H54 (cell line): ENCODE measurements at regions not wholly inside any gene's neighbourhood (a gene's known extent, or its start where the extent isn't known, plus 50 kb on each side); places are given as distances from the start of the nearest gene placed in this dataset.
"Not testable (repeated sequence)": the region's sequence is repeated elsewhere in the genome, so short reads cannot be mapped to it uniquely, and the experiment has no call there.

Source experiments
- DNase-seq: peaks from one replicate; pipeline ENCODE4 v3.0.0; 2011; ENCODE audit warnings: low spot score, mixed read lengths; ENCODE audit not compliant: insufficient read length
- FAIRE-seq: peaks from 3 replicates; lab custom pipeline; 2011; peaks lifted over from hg19 to GRCh38; lab: Jason Lieb, UNC
- POLR2A ChIP-seq: IDR thresholded peaks from 2 replicates; pipeline ENCODE4 v1.6.1; 2011; ENCODE audit warnings: low read depth, mild to moderate bottlenecking, low read length

GRCh38 chr10:2891073-2891769 lies 176.1 kb upstream of the PFKP start:
- no peak for TF ChIP-seq POLR2A
- FAIRE-seq, result no peak
- DNase-seq, result no peak

GRCh38 chr10:2890093-2890492 lies 177.3 kb upstream of the PFKP start:
- TF ChIP-seq POLR2A, result no peak
- DNase-seq (no peak), FAIRE-seq (no peak)

GRCh38 chr10:2888403-2889004 lies 178.8 kb upstream of the PFKP start:
- DNase-seq (no peak), FAIRE-seq (no peak)
- TF ChIP-seq POLR2A, result no peak

GRCh38 chr10:2887391-2888070 lies 179.8 kb upstream of the PFKP start:
- no peak for TF ChIP-seq POLR2A
- FAIRE-seq (no peak), DNase-seq (no peak)

- FAIRE-seq (no peak), DNase-seq (no peak)
- no peak for TF ChIP-seq POLR2A
Observed at GRCh38 chr10:2886662-2887061, 180.7 kb upstream of the PFKP start.

GRCh38 chr10:2885288-2886278 lies 181.8 kb upstream of the PFKP start:
- no peak for TF ChIP-seq POLR2A
- FAIRE-seq (no peak), DNase-seq (no peak)

- not testable (repeated sequence) for FAIRE-seq, DNase-seq
Observed at GRCh38 chr10:2883983-2884540, 183.3 kb upstream of the PFKP start.

- FAIRE-seq, result no peak
Observed at GRCh38 chr10:2883238-2883637, 184.1 kb upstream of the PFKP start.

GRCh38 chr10:2882628-2883027 lies 184.7 kb upstream of the PFKP start:
- TF ChIP-seq POLR2A, result no peak
- FAIRE-seq (no peak), DNase-seq (no peak)

More at GRCh38 chr10:2883238-2883637, 184.1 kb upstream of the PFKP start:
- TF ChIP-seq POLR2A, result no peak
- no peak for DNase-seq

GRCh38 chr10:2881720-2882620 lies 185.4 kb upstream of the PFKP start:
- DNase-seq, result no peak
- no peak for FAIRE-seq
- no peak for TF ChIP-seq POLR2A

GRCh38 chr10:2880050-2880449 lies 187.3 kb upstream of the PFKP start:
- not testable (repeated sequence) for DNase-seq, FAIRE-seq

GRCh38 chr10:2878818-2879217 lies 188.5 kb upstream of the PFKP start:
- DNase-seq (no peak), FAIRE-seq (no peak)
- TF ChIP-seq POLR2A, result no peak
